Keratinocyte (primary cell): ENCODE measurements at regions not wholly inside any gene's neighbourhood (a gene's known extent, or its start where the extent isn't known, plus 50 kb on each side); places are given as distances from the start of the nearest gene placed in this dataset.

ENCODE experiments used
- DNase-seq: peaks from one replicate; pipeline ENCODE4 v3.0.0-alpha.2; 2011; ENCODE audit warnings: low read depth, missing footprints, low spot score
- FAIRE-seq: peaks from 2 replicates; lab custom pipeline; 2011; peaks lifted over from hg19 to GRCh38; lab: Jason Lieb, UNC
- H2AFZ ChIP-seq: 2 replicates; pipeline ENCODE4 v1.6.0; 2012; ENCODE audit warnings: low read length, control low read depth, inconsistent platforms; ENCODE audit not compliant: control insufficient read depth
- H3K27ac ChIP-seq: 2 replicates; pipeline ENCODE4 v1.5.1; 2011; ENCODE audit warnings: low read length; ENCODE audit not compliant: control insufficient read depth, insufficient read depth
- H3K27me3 ChIP-seq: 3 replicates; pipeline ENCODE4 v1.6.0; 2011; ENCODE audit warnings: low read length; ENCODE audit not compliant: control insufficient read depth, insufficient read depth; ENCODE audit errors: extremely low read depth
- H3K36me3 ChIP-seq, 2 experiments: 2 replicates in 1 of 2; 3 replicates in 1 of 2; pipeline ENCODE4 v1.5.1; 2011; ENCODE audit warnings: low read length in 2 of 2, mild to moderate bottlenecking in 1 of 2; ENCODE audit not compliant: control insufficient read depth in 2 of 2, insufficient read depth in 2 of 2; ENCODE audit errors: extremely low read depth in 1 of 2
- H3K4me1 ChIP-seq: 3 replicates; pipeline ENCODE4 v1.5.1; 2011; ENCODE audit warnings: low read length; ENCODE audit not compliant: control insufficient read depth, insufficient read depth; ENCODE audit errors: extremely low read depth
- H3K4me2 ChIP-seq: 3 replicates; pipeline ENCODE4 v1.6.0; 2011; ENCODE audit warnings: low read depth, low read length; ENCODE audit not compliant: control insufficient read depth, insufficient read depth; ENCODE audit errors: extremely low read depth
- H3K4me3 ChIP-seq, 3 experiments: fragments of 200-600 bp in 1 of 3; sonication (generic) in 1 of 3; 2 replicates in 2 of 3; 3 replicates in 1 of 3; pipeline ENCODE4 v1.5.1; 2011 to 2016; ENCODE audit warnings: low read length in 3 of 3, mild to moderate bottlenecking in 3 of 3, control low read depth in 2 of 3, inconsistent platforms in 1 of 3, low read depth in 1 of 3, mixed read lengths in 1 of 3, mixed run types in 1 of 3, moderate library complexity in 1 of 3; ENCODE audit not compliant: control insufficient read depth in 2 of 3, insufficient read depth in 2 of 3; ENCODE audit errors: extremely low read depth in 1 of 3
- H3K79me2 ChIP-seq: 2 replicates; pipeline ENCODE4 v1.6.0; 2012; ENCODE audit warnings: low read length; ENCODE audit not compliant: control insufficient read depth, insufficient read depth
- H3K9ac ChIP-seq: 3 replicates; pipeline ENCODE4 v1.6.0; 2011; ENCODE audit warnings: low read length; ENCODE audit not compliant: control insufficient read depth, insufficient read depth; ENCODE audit errors: extremely low read depth
- H3K9me1 ChIP-seq: 3 replicates; pipeline ENCODE4 v1.6.0; 2011; ENCODE audit warnings: low read length; ENCODE audit not compliant: control insufficient read depth, insufficient read depth; ENCODE audit errors: extremely low read depth
- H3K9me3 ChIP-seq: 2 replicates; pipeline ENCODE4 v1.5.1; 2012; ENCODE audit warnings: low read depth, low read length; ENCODE audit not compliant: control insufficient read depth
- H4K20me1 ChIP-seq: 3 replicates; pipeline ENCODE4 v1.6.0; 2011; ENCODE audit warnings: low read length; ENCODE audit not compliant: control insufficient read depth, insufficient read depth; ENCODE audit errors: extremely low read depth
- CTCF ChIP-seq, 3 experiments: IDR thresholded peaks in 1 of 3; conservative IDR thresholded peaks in 1 of 3; optimal IDR thresholded peaks in 1 of 3; 2 replicates in 2 of 3; 3 replicates in 1 of 3; pipeline versions ENCODE3 to v1.5.1; 2011; ENCODE audit warnings: low read length in 3 of 3, mild to moderate bottlenecking in 3 of 3, moderate library complexity in 2 of 3, control low read depth in 1 of 3, inconsistent platforms in 1 of 3; ENCODE audit not compliant: insufficient read depth in 2 of 3; ENCODE audit errors: extremely low read depth in 1 of 3
- EZH2 ChIP-seq: IDR thresholded peaks from one replicate; pipeline ENCODE4 v1.6.1; 2012; ENCODE audit warnings: inconsistent platforms, mild to moderate bottlenecking, low read length, moderate library complexity
- dilution Hi-C: fragments of 300-500 bp; cut with MboI; formaldehyde crosslinking; loops from one replicate; pipeline ENCODE4 v1.7.0; 2020; ENCODE audit warnings: low sequenced_read_pairs; ENCODE audit not compliant: extremely low pct_ligation_motif_present

GRCh38 chr9:20137425-20137824, 348.6 kb upstream of the SLC24A2 start:
- FAIRE-seq, result no peak
- H3K36me3 ChIP-seq, result no peaks in the 10 kb centered on the region
- H2AFZ ChIP-seq, result no peak overlapping the region
- H3K9me3 ChIP-seq, result no peaks in the 10 kb centered on the region
- H3K9ac ChIP-seq, result no peak overlapping the region
- TF ChIP-seq EZH2 (no peak), CTCF (optimal IDR thresholded peaks at IDR 0.05 in 1 of 3, IDR thresholded peaks at IDR 0.05 in 1 of 3, conservative IDR thresholded peaks at IDR 0.05 in 1 of 3; ENCODE audit: extremely low read depth in 1 of 3, insufficient read depth in 2 of 3, low read length in 3 of 3) (no peak)
- no peak overlapping the region for H3K4me3 ChIP-seq
- H3K9me1 ChIP-seq, result no peaks in the 10 kb centered on the region
- H3K79me2 ChIP-seq, result no peaks in the 10 kb centered on the region
- dilution Hi-C loops, result no loop called here
- no peak overlapping the region for H3K4me2 ChIP-seq
- H3K4me1 ChIP-seq, result no peaks in the 10 kb centered on the region
- H3K27ac ChIP-seq, result no peak overlapping the region
- H4K20me1 ChIP-seq, result no peaks in the 10 kb centered on the region
- H3K27me3 ChIP-seq, result no peaks in the 10 kb centered on the region
- no peak for DNase-seq

GRCh38 chr9:20135119-20135697, 346.4 kb upstream of the SLC24A2 start:
- dilution Hi-C loops, result no loop called here
- no peak overlapping the region for H2AFZ ChIP-seq
- no peak overlapping the region for H3K9ac ChIP-seq
- no peaks in the 10 kb centered on the region for H3K4me1 ChIP-seq
- H3K9me3 ChIP-seq, result no peaks in the 10 kb centered on the region
- H3K27ac ChIP-seq, result no peak overlapping the region
- no peaks in the 10 kb centered on the region for H3K79me2 ChIP-seq
- no peak for TF ChIP-seq CTCF (optimal IDR thresholded peaks at IDR 0.05 in 1 of 3, IDR thresholded peaks at IDR 0.05 in 1 of 3, conservative IDR thresholded peaks at IDR 0.05 in 1 of 3; ENCODE audit: extremely low read depth in 1 of 3, insufficient read depth in 2 of 3, low read length in 3 of 3)
- TF ChIP-seq EZH2, result no peak
- no peaks in the 10 kb centered on the region for H3K27me3 ChIP-seq
- no peaks in the 10 kb centered on the region for H4K20me1 ChIP-seq
- H3K9me1 ChIP-seq, result no peaks in the 10 kb centered on the region
- no peak for DNase-seq
- H3K4me2 ChIP-seq, result no peak overlapping the region
- no peak for FAIRE-seq
- no peaks in the 10 kb centered on the region for H3K36me3 ChIP-seq
- H3K4me3 ChIP-seq, result no peak overlapping the region
